Endometrium (tissue), 2 donors: ENCODE measurements at regions not wholly inside any gene's neighbourhood (a gene's known extent, or its start where the extent isn't known, plus 50 kb on each side); places are given as distances from the start of the nearest gene placed in this dataset.
"Not testable (repeated sequence)": the region's sequence is repeated elsewhere in the genome, so short reads cannot be mapped to it uniquely, and the experiment has no call there.

ENCODE experiments used
- FAIRE-seq: peaks from 2 replicates; lab custom pipeline; 2012; peaks lifted over from hg19 to GRCh38; lab: Jason Lieb, UNC
- donor health status: control.
- donor health status: control.

- no peak for FAIRE-seq
These were observed 322.8 kb downstream of the CD109 start for GRCh38 chr6:74018825-74019224.

GRCh38 chr6:74015427-74015826 lies 319.4 kb downstream of the CD109 start:
- no peak for FAIRE-seq

- no peak for FAIRE-seq
These were observed 304.9 kb downstream of the CD109 start for GRCh38 chr6:74000666-74001490.

- FAIRE-seq = not testable (repeated sequence)
These were observed 294.7 kb downstream of the CD109 start for GRCh38 chr6:73990609-73991238.

GRCh38 chr6:73989428-73989827 lies 293.4 kb downstream of the CD109 start:
- FAIRE-seq = no peak

- no peak for FAIRE-seq
These were observed 289.9 kb downstream of the CD109 start for GRCh38 chr6:73985891-73986290.

GRCh38 chr6:73984571-73985210 lies 288.7 kb downstream of the CD109 start:
- peak; percentile 93 for FAIRE-seq

- no peak for FAIRE-seq
These were observed 287.4 kb downstream of the CD109 start for GRCh38 chr6:73983367-73983766.

- no peak for FAIRE-seq
These were observed 284.1 kb downstream of the CD109 start for GRCh38 chr6:73980096-73980495.

- FAIRE-seq = peak; percentile 31
These were observed 282.3 kb downstream of the CD109 start for GRCh38 chr6:73978330-73978729.

GRCh38 chr6:73972518-73972917 lies 276.5 kb downstream of the CD109 start:
- not testable (repeated sequence) for FAIRE-seq

GRCh38 chr6:73969971-73970970 lies 274.3 kb downstream of the CD109 start:
- peak; percentile 18 for FAIRE-seq

- no peak for FAIRE-seq
These were observed 272.3 kb downstream of the CD109 start for GRCh38 chr6:73968221-73968757.

GRCh38 chr6:73965539-73966029 lies 269.6 kb downstream of the CD109 start:
- FAIRE-seq = no peak

- FAIRE-seq = peak; percentile 98
These were observed 268.3 kb downstream of the CD109 start for GRCh38 chr6:73964241-73964854.

GRCh38 chr6:73962884-73963283 lies 266.9 kb downstream of the CD109 start:
- no peak for FAIRE-seq

- no peak for FAIRE-seq
These were observed 260.3 kb downstream of the CD109 start for GRCh38 chr6:73956305-73956704.

- no peak for FAIRE-seq
These were observed 259.8 kb downstream of the CD109 start for GRCh38 chr6:73955800-73956199.

- FAIRE-seq = no peak
These were observed 258.9 kb downstream of the CD109 start for GRCh38 chr6:73954881-73955280.

- FAIRE-seq = no peak
These were observed 255.2 kb downstream of the CD109 start for GRCh38 chr6:73951183-73951582.
